Activated B cell treated with CpG ODN at 0.5 μM for 24 hours (primary cell): ENCODE measurements at regions not wholly inside any gene's neighbourhood (a gene's known extent, or its start where the extent isn't known, plus 50 kb on each side); places are given as distances from the start of the nearest gene placed in this dataset.

Source experiments
- ATAC-seq: fragments of 200-7000 bp; cut with Tn5 transposase; one replicate; pipeline ENCODE4 v1.10.0; 2021; ENCODE audit warnings: low read depth, mild to moderate bottlenecking, moderate library complexity
- CTCF ChIA-PET: fragments of 350-600 bp; sonication (Branson Sonifier 250); formaldehyde crosslinking; loops from one replicate; lab custom pipeline; 2021; ENCODE audit warnings: antibody characterized with exemption; lab: Charles Lee
- POLR2A ChIA-PET: fragments of 350-600 bp; sonication (Branson Sonifier 250); formaldehyde crosslinking; loops from one replicate; lab custom pipeline; 2021; ENCODE audit warnings: antibody characterized with exemption; lab: Charles Lee
- DNase-seq: peaks from one replicate; pipeline ENCODE4 v3.0.0; 2022
- H3K27ac Mint-ChIP-seq: one replicate; pipeline ENCODE4 v1.8.0; 2020; ENCODE audit warnings: mixed read lengths
- H3K27me3 Mint-ChIP-seq: one replicate; pipeline ENCODE4 v1.8.0; 2021; ENCODE audit warnings: mixed read lengths
- H3K36me3 Mint-ChIP-seq: one replicate; pipeline ENCODE4 v1.8.0; 2021; ENCODE audit warnings: low read depth, mixed read lengths
- H3K4me1 Mint-ChIP-seq: one replicate; pipeline ENCODE4 v1.8.0; 2021; ENCODE audit warnings: mixed read lengths
- H3K4me3 Mint-ChIP-seq: one replicate; pipeline ENCODE4 v1.8.0; 2020; ENCODE audit warnings: mild to moderate bottlenecking, mixed read lengths
- H3K9me3 Mint-ChIP-seq: one replicate; pipeline ENCODE4 v1.8.0; 2020; ENCODE audit warnings: mixed read lengths
- CTCF ChIP-seq: fragments of 200-600 bp; IDR thresholded peaks from one replicate; pipeline ENCODE4 v1.8.0; 2022; ENCODE audit warnings: antibody characterized with exemption, mild to moderate bottlenecking
- intact Hi-C: fragments of 100-400 bp; cut with micrococcal nuclease; formaldehyde crosslinking; loops from one replicate; pipeline ENCODE4 v1.15.1; 2024

GRCh38 chr11:69945157-69945556, 125.9 kb upstream of the FGF3 start:
- Mint-ChIP-seq H3K4me1 (no peaks in the 10 kb centered on the region), H3K4me3 (no peak overlapping the region), H3K9me3 (no peaks in the 10 kb centered on the region), H3K36me3 (no peaks in the 10 kb centered on the region), H3K27me3 (no peaks in the 10 kb centered on the region), H3K27ac (no peak overlapping the region)
- TF ChIP-seq CTCF: no peak
- intact Hi-C loops: no loop called here
- ChIA-PET CTCF (no interaction called here), POLR2A (no interaction called here)
- DNase-seq (no peak), ATAC-seq (no peak)

GRCh38 chr11:69947059-69947792, 128.0 kb upstream of the FGF3 start:
- no peak for TF ChIP-seq CTCF
- intact Hi-C loops: no loop called here
- no peaks in the 10 kb centered on the region for H3K27me3 Mint-ChIP-seq
- no peak for DNase-seq
- no peak for ATAC-seq
- H3K4me3 Mint-ChIP-seq: no peak overlapping the region
- CTCF ChIA-PET: no interaction called here
- no peaks in the 10 kb centered on the region for H3K36me3 Mint-ChIP-seq
- POLR2A ChIA-PET: no interaction called here
- no peaks in the 10 kb centered on the region for H3K4me1 Mint-ChIP-seq
- no peaks in the 10 kb centered on the region for H3K9me3 Mint-ChIP-seq
- H3K27ac Mint-ChIP-seq: no peak overlapping the region

DNA sequence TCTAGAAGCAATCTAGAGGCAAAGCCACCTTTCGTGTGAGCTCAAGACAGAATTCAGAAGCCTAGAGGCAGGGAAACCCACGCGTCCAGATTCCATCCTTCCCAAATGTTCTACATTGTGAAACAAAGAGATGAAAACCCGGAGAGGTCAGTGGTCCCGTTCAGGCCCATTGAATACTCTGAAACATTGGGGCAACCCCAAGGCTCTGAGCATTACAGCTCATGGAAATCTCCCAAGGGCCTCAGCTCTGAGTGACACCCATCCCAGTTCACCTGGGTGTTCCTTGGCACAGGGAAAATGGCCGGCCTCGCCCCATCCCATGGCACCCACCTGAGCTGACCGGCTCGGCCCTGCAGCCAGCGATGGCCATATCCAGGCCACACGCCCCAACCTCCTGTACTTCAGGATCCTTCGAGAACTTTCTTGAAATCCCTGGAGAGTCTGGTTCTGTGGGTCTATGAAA, 128.6 kb upstream of the FGF3 start:
- ATAC-seq: no peak
- Mint-ChIP-seq H3K27ac (no peak overlapping the region), H3K27me3 (no peaks in the 10 kb centered on the region)

GRCh38 chr11:69948256-69949141, 129.3 kb upstream of the FGF3 start:
- H3K36me3 Mint-ChIP-seq: no peaks in the 10 kb centered on the region
- no peak for TF ChIP-seq CTCF
- POLR2A ChIA-PET: no interaction called here

More for the DNA sequence above, 128.6 kb upstream of the FGF3 start:
- Mint-ChIP-seq H3K4me1 (no peaks in the 10 kb centered on the region), H3K4me3 (no peak overlapping the region), H3K9me3 (no peaks in the 10 kb centered on the region), H3K36me3 (no peaks in the 10 kb centered on the region)
- ChIA-PET POLR2A (no interaction called here), CTCF (no interaction called here)
- intact Hi-C loops: no loop called here
- DNase-seq: no peak
- TF ChIP-seq CTCF: no peak

DNA sequence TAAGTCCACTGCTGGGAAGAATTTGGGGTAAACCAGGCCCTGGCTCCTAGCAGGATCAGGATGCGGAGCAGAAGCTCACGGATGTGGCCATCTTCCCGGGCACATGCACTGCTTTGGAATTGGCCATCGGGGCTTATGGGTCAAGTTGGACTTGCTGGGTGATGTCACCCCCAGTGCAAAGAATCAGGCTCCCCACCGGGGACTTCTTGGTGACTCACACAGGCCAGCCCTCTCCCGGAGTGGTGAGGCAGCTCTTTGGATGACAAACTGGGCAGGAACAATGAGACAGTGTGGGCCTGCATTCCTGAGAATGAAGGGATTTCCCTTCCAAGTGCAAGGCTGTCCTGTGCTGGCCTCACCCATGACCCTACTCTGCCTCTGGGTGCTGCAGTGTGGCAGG, 128.8 kb upstream of the ANO1 start:
- POLR2A ChIA-PET: no interaction called here
- Mint-ChIP-seq H3K4me3 (no peak overlapping the region), H3K27ac (no peak overlapping the region), H3K9me3 (no peaks in the 10 kb centered on the region), H3K36me3 (no peaks in the 10 kb centered on the region), H3K27me3 (no peaks in the 10 kb centered on the region), H3K4me1 (no peaks in the 10 kb centered on the region)
- no peak for TF ChIP-seq CTCF
- DNase-seq: no peak
- CTCF ChIA-PET: no interaction called here
- intact Hi-C loops: no loop called here
- ATAC-seq: no peak

More at GRCh38 chr11:69948256-69949141, 129.3 kb upstream of the FGF3 start:
- CTCF ChIA-PET: no interaction called here
- DNase-seq (no peak), ATAC-seq (no peak)
- Mint-ChIP-seq H3K27me3 (no peaks in the 10 kb centered on the region), H3K9me3 (no peaks in the 10 kb centered on the region), H3K4me1 (no peaks in the 10 kb centered on the region), H3K27ac (no peak overlapping the region), H3K4me3 (no peak overlapping the region)
- intact Hi-C loops: no loop called here
